NB4 (cell line): ENCODE measurements at regions not wholly inside any gene's neighbourhood (a gene's known extent, or its start where the extent isn't known, plus 50 kb on each side); places are given as distances from the start of the nearest gene placed in this dataset.

Experiments
- POLR2A ChIP-seq: IDR thresholded peaks from 2 replicates; pipeline ENCODE4 v1.6.1; 2011; ENCODE audit warnings: mild to moderate bottlenecking; ENCODE audit not compliant: insufficient read length; ENCODE audit errors: extremely low read depth
- TF ChIP-seq, protein P1 (sequence below): IDR thresholded peaks from one replicate; pipeline ENCODE4 v1.5.1; 2012; ENCODE audit warnings: low read depth, low read length

GRCh38 chr1:115170961-115171392 is 81.7 kb upstream of the TSPAN2 start:
- TF ChIP-seq, protein P1, sequence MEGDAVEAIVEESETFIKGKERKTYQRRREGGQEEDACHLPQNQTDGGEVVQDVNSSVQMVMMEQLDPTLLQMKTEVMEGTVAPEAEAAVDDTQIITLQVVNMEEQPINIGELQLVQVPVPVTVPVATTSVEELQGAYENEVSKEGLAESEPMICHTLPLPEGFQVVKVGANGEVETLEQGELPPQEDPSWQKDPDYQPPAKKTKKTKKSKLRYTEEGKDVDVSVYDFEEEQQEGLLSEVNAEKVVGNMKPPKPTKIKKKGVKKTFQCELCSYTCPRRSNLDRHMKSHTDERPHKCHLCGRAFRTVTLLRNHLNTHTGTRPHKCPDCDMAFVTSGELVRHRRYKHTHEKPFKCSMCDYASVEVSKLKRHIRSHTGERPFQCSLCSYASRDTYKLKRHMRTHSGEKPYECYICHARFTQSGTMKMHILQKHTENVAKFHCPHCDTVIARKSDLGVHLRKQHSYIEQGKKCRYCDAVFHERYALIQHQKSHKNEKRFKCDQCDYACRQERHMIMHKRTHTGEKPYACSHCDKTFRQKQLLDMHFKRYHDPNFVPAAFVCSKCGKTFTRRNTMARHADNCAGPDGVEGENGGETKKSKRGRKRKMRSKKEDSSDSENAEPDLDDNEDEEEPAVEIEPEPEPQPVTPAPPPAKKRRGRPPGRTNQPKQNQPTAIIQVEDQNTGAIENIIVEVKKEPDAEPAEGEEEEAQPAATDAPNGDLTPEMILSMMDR, result no peak
- TF ChIP-seq POLR2A, result no peak
